Liver (tissue), 8 donors: ENCODE measurements at regions not wholly inside any gene's neighbourhood (a gene's known extent, or its start where the extent isn't known, plus 50 kb on each side); places are given as distances from the start of the nearest gene placed in this dataset.

Experiments used
- DNase-seq: peaks from one replicate; pipeline ENCODE4 v3.0.0-alpha.2; 2017; ENCODE audit warnings: low spot score
- H3K27ac ChIP-seq, 2 donors: one replicate each; pipeline ENCODE4 v1.7.0; 2013; ENCODE audit warnings: inconsistent platforms in 2 of 2, low read length in 2 of 2, control low read depth in 1 of 2, low read depth in 1 of 2, mild to moderate bottlenecking in 1 of 2
- H3K27me3 ChIP-seq, 4 donors: one replicate each; pipeline versions ENCODE4 v1.6.1 to v1.7.0; 2013; ENCODE audit warnings: low read length in 3 of 4, inconsistent platforms in 1 of 4, mild to moderate bottlenecking in 1 of 4, moderate library complexity in 1 of 4; ENCODE audit not compliant: control insufficient read depth in 4 of 4, insufficient read depth in 4 of 4
- H3K36me3 ChIP-seq, 4 donors: one replicate each; pipeline versions ENCODE4 v1.6.1 to v1.7.0; 2013; ENCODE audit warnings: low read length in 3 of 4, mild to moderate bottlenecking in 3 of 4, low read depth in 1 of 4, moderate library complexity in 1 of 4; ENCODE audit not compliant: control insufficient read depth in 4 of 4, insufficient read depth in 3 of 4
- H3K4me1 ChIP-seq, 4 donors: one replicate each; pipeline versions ENCODE4 v1.6.1 to v1.7.0; 2013; ENCODE audit warnings: low read length in 3 of 4, mild to moderate bottlenecking in 3 of 4, moderate library complexity in 1 of 4; ENCODE audit not compliant: control insufficient read depth in 4 of 4, insufficient read depth in 4 of 4
- H3K4me3 ChIP-seq, 3 donors: one replicate each; pipeline versions ENCODE4 v1.6.1 to v1.7.0; 2013; ENCODE audit warnings: low read length in 3 of 3, control low read depth in 1 of 3, low read depth in 1 of 3, mild to moderate bottlenecking in 1 of 3
- H3K9ac ChIP-seq, 2 donors: one replicate each; pipeline ENCODE4 v1.7.0; 2013; ENCODE audit warnings: low read length in 2 of 2, mild to moderate bottlenecking in 2 of 2, moderate library complexity in 2 of 2, control low read depth in 1 of 2, low read depth in 1 of 2
- H3K9me3 ChIP-seq, 4 donors: one replicate each; pipeline versions ENCODE4 v1.6.1 to v1.7.0; 2013; ENCODE audit warnings: low read length in 3 of 4; ENCODE audit not compliant: control insufficient read depth in 4 of 4
- EGR1 ChIP-seq, 2 donors: IDR thresholded peaks; 2 replicates each; pipeline ENCODE4 v1.6.1; 2016 to 2018; ENCODE audit warnings: antibody characterized with exemption in 2 of 2, low read depth in 2 of 2
- FOXA1 ChIP-seq: IDR thresholded peaks from 2 replicates; pipeline ENCODE4 v1.6.1; 2016; ENCODE audit warnings: antibody characterized with exemption
- FOXA2 ChIP-seq: IDR thresholded peaks from 2 replicates; pipeline ENCODE4 v1.6.1; 2016; ENCODE audit warnings: antibody characterized with exemption
- GABPA ChIP-seq, 2 donors: IDR thresholded peaks in 1 of 2; conservative IDR thresholded peaks in 1 of 2; 2 replicates each; pipeline ENCODE4 v1.6.1; 2016; ENCODE audit warnings: antibody characterized with exemption in 2 of 2, mild to moderate bottlenecking in 1 of 2, moderate library complexity in 1 of 2
- HNF4A ChIP-seq, 2 donors: conservative IDR thresholded peaks; 2 replicates each; pipeline ENCODE4 v1.6.1; 2016; ENCODE audit warnings: antibody characterized with exemption in 2 of 2, mild to moderate bottlenecking in 2 of 2
- HNF4G ChIP-seq: IDR thresholded peaks from 2 replicates; pipeline ENCODE4 v1.6.1; 2016; ENCODE audit warnings: antibody characterized with exemption
- JUND ChIP-seq, 2 donors: IDR thresholded peaks; 2 replicates each; pipeline ENCODE4 v1.6.1; 2016; ENCODE audit warnings: antibody characterized with exemption in 2 of 2
- NR2F2 ChIP-seq: IDR thresholded peaks from 2 replicates; pipeline ENCODE4 v1.6.1; 2016; ENCODE audit warnings: antibody characterized with exemption
- RAD21 ChIP-seq, 2 donors: IDR thresholded peaks; 2 replicates each; pipeline ENCODE4 v1.6.1; 2016; ENCODE audit warnings: antibody characterized with exemption in 2 of 2, mild to moderate bottlenecking in 2 of 2
- RXRA ChIP-seq, 2 donors: IDR thresholded peaks; 2 replicates each; pipeline ENCODE4 v1.6.1; 2017 to 2018; ENCODE audit warnings: antibody characterized with exemption in 2 of 2, mild to moderate bottlenecking in 1 of 2
- SP1 ChIP-seq: IDR thresholded peaks from 2 replicates; pipeline ENCODE4 v1.6.1; 2018; ENCODE audit warnings: antibody characterized with exemption, mild to moderate bottlenecking
- TAF1 ChIP-seq: conservative IDR thresholded peaks from 2 replicates; pipeline ENCODE4 v1.6.1; 2016; ENCODE audit warnings: antibody characterized with exemption, mild to moderate bottlenecking
- YY1 ChIP-seq: IDR thresholded peaks from 2 replicates; pipeline ENCODE4 v1.6.1; 2016; ENCODE audit warnings: antibody characterized with exemption, mild to moderate bottlenecking
- WGBS: extraction: QIAGEN DNeasy Blood & Tissue Kit; methylation state at CpG from one replicate; pipeline ENCODE4 v1.1.7; 2013; 5-methylcytosine and 5-hydroxymethylcytosine counted together
- TF ChIP-seq, protein P1 (sequence below): IDR thresholded peaks from 2 replicates; pipeline ENCODE4 v1.6.1; 2016; ENCODE audit warnings: antibody characterized with exemption
- TF ChIP-seq, protein P2 (sequence below): IDR thresholded peaks from 2 replicates; pipeline ENCODE4 v1.6.1; 2016; ENCODE audit warnings: antibody characterized with exemption
- TF ChIP-seq, protein P3 (sequence below): IDR thresholded peaks from 2 replicates; pipeline ENCODE4 v1.6.1; 2016; ENCODE audit warnings: antibody characterized with exemption
- TF ChIP-seq, protein P4 (sequence below): fragments of 150-350 bp; IDR thresholded peaks from 2 replicates; pipeline ENCODE4 v1.5.1; 2017; ENCODE audit warnings: improper control_type of control experiment, low read depth, low read length; ENCODE audit not compliant: missing input control
- TF ChIP-seq, protein P5 (sequence below): IDR thresholded peaks from 2 replicates; pipeline ENCODE4 v1.6.1; 2016; ENCODE audit warnings: antibody characterized with exemption, mild to moderate bottlenecking
- donor health status: healthy.
- donor health status: healthy.
- donor health status: healthy.
- donor health status: healthy.
- donor health status: healthy.

DNA sequence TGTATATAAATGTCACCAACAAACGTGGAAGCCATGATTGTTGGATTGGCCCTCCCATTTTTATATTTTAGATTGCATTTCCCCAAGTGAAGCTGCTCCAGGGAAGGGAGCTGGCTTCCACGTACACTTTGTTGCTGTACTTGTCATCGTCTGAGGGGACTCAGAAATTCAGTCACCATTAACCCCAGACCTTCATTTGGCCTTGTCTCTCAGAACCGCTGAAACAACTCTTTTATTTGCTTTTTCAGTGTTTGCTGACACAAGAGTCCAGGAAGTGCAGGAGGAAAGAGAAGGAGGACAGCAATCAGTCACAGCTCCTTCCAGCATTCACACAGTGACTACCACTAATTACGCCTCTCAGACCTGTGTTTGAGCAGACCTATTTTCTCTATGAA is 276.5 kb downstream of the TBL1XR1 start:
- H3K9me3 ChIP-seq: no peaks in the 10 kb centered on the region
- no peaks in the 10 kb centered on the region for H3K27me3 ChIP-seq
- H3K36me3 ChIP-seq: no peaks in the 10 kb centered on the region
- peaks cover 3 to 10% (median 6%) of the 10 kb centered on the region in 4 donors for H3K4me1 ChIP-seq
- no peak for DNase-seq
- H3K9ac ChIP-seq: no peak overlapping the region
- peak overlapping the region in 1 of 2 donors; percentile 41 for H3K27ac ChIP-seq
- no peak overlapping the region for H3K4me3 ChIP-seq
- TF ChIP-seq, protein P1, sequence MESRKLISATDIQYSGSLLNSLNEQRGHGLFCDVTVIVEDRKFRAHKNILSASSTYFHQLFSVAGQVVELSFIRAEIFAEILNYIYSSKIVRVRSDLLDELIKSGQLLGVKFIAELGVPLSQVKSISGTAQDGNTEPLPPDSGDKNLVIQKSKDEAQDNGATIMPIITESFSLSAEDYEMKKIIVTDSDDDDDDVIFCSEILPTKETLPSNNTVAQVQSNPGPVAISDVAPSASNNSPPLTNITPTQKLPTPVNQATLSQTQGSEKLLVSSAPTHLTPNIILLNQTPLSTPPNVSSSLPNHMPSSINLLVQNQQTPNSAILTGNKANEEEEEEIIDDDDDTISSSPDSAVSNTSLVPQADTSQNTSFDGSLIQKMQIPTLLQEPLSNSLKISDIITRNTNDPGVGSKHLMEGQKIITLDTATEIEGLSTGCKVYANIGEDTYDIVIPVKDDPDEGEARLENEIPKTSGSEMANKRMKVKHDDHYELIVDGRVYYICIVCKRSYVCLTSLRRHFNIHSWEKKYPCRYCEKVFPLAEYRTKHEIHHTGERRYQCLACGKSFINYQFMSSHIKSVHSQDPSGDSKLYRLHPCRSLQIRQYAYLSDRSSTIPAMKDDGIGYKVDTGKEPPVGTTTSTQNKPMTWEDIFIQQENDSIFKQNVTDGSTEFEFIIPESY: no peak
- peak in 1 of 2 donors; percentile 34 for TF ChIP-seq RXRA (IDR thresholded peaks at IDR 0.05)
- no peak for TF ChIP-seq HNF4G
- TF ChIP-seq HNF4A (conservative IDR thresholded peaks at IDR 0.05): peak; percentile 37 to 38
- TF ChIP-seq RAD21 (IDR thresholded peaks at IDR 0.05): no peak
- TF ChIP-seq, protein P2, sequence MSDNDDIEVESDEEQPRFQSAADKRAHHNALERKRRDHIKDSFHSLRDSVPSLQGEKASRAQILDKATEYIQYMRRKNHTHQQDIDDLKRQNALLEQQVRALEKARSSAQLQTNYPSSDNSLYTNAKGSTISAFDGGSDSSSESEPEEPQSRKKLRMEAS: peak; percentile 22
- no peak for TF ChIP-seq FOXA1
- TF ChIP-seq TAF1: no peak
- TF ChIP-seq SP1: peak; percentile 49
- TF ChIP-seq YY1: no peak
- TF ChIP-seq, protein P3, sequence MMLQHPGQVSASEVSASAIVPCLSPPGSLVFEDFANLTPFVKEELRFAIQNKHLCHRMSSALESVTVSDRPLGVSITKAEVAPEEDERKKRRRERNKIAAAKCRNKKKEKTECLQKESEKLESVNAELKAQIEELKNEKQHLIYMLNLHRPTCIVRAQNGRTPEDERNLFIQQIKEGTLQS: no peak
- no peak for TF ChIP-seq EGR1 (IDR thresholded peaks at IDR 0.05; ENCODE audit: low read depth in 2 of 2)
- TF ChIP-seq NR2F2: no peak
- TF ChIP-seq, protein P4, sequence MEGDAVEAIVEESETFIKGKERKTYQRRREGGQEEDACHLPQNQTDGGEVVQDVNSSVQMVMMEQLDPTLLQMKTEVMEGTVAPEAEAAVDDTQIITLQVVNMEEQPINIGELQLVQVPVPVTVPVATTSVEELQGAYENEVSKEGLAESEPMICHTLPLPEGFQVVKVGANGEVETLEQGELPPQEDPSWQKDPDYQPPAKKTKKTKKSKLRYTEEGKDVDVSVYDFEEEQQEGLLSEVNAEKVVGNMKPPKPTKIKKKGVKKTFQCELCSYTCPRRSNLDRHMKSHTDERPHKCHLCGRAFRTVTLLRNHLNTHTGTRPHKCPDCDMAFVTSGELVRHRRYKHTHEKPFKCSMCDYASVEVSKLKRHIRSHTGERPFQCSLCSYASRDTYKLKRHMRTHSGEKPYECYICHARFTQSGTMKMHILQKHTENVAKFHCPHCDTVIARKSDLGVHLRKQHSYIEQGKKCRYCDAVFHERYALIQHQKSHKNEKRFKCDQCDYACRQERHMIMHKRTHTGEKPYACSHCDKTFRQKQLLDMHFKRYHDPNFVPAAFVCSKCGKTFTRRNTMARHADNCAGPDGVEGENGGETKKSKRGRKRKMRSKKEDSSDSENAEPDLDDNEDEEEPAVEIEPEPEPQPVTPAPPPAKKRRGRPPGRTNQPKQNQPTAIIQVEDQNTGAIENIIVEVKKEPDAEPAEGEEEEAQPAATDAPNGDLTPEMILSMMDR: no peak
- no peak for TF ChIP-seq GABPA (IDR thresholded peaks at IDR 0.05 in 1 of 2, conservative IDR thresholded peaks at IDR 0.05 in 1 of 2)
- no peak for TF ChIP-seq FOXA2
- TF ChIP-seq JUND (IDR thresholded peaks at IDR 0.05): no peak
- TF ChIP-seq, protein P5, sequence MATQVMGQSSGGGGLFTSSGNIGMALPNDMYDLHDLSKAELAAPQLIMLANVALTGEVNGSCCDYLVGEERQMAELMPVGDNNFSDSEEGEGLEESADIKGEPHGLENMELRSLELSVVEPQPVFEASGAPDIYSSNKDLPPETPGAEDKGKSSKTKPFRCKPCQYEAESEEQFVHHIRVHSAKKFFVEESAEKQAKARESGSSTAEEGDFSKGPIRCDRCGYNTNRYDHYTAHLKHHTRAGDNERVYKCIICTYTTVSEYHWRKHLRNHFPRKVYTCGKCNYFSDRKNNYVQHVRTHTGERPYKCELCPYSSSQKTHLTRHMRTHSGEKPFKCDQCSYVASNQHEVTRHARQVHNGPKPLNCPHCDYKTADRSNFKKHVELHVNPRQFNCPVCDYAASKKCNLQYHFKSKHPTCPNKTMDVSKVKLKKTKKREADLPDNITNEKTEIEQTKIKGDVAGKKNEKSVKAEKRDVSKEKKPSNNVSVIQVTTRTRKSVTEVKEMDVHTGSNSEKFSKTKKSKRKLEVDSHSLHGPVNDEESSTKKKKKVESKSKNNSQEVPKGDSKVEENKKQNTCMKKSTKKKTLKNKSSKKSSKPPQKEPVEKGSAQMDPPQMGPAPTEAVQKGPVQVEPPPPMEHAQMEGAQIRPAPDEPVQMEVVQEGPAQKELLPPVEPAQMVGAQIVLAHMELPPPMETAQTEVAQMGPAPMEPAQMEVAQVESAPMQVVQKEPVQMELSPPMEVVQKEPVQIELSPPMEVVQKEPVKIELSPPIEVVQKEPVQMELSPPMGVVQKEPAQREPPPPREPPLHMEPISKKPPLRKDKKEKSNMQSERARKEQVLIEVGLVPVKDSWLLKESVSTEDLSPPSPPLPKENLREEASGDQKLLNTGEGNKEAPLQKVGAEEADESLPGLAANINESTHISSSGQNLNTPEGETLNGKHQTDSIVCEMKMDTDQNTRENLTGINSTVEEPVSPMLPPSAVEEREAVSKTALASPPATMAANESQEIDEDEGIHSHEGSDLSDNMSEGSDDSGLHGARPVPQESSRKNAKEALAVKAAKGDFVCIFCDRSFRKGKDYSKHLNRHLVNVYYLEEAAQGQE: no peak
- WGBS: 22% methylated on average over 5 of the region's 5 CpGs
